Middle frontal gyrus (tissue), 1 donor: ENCODE measurements at regions not wholly inside any gene's neighbourhood (a gene's known extent, or its start where the extent isn't known, plus 50 kb on each side); places are given as distances from the start of the nearest gene placed in this dataset.

Experiments
- DNase-seq: peaks from one replicate; pipeline ENCODE4 v3.0.0-alpha.2; 2015; ENCODE audit warnings: low spot score; ENCODE audit errors: extremely low spot score

DNA sequence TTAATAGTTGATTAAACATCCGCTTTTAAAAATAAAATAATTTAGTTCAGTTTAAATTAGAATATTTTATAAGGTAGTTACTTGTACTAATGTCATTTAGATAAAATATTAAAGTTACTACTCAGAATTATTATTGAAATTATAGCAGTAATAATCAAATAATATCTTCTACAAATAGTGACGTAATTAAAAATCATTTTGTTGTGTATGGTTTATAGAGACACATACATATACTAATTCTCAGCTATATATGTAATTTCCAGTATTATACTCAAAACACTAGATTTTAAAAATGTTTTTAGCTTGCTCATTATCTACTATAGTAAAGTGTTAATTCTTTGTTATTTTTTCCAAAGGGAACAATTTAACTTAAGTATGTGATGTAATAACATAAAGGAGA lies 435.2 kb upstream of the MANEA start:
- no peak for DNase-seq

DNA sequence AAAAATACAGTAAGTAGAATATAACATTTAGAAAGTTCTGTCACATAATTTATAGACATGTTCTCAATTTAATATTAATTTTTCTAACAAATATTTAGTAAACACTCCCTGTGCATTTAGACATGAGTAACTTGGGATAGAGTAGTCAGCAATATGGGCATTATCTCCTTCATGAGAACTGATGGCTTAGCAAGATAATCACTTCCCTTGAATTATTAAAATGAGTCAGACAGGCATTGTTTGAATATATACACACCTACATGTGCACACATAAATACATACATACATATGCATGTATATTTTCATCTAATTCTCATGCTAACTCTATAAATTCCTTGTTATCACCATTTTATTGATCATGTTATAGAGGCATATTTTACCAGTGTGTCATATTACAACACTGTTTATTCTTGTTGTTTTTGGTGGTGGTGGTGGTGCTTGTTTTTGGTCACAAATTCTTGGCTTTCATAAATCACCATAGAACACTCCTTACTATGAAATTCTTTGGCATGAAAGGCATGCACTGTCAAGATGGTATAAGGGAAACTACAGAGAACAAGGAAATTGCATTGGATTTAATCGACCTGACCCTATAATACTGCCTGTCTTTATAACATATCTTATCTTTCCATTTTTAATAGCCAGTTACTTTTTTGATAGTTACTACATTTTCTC lies 434.5 kb upstream of the MANEA start:
- no peak for DNase-seq

- no peak for DNase-seq
Observed at GRCh38 chr6:95143408-95144180, 433.7 kb upstream of the MANEA start.

GRCh38 chr6:95145457-95145856 lies 431.9 kb upstream of the MANEA start:
- no peak for DNase-seq

DNA sequence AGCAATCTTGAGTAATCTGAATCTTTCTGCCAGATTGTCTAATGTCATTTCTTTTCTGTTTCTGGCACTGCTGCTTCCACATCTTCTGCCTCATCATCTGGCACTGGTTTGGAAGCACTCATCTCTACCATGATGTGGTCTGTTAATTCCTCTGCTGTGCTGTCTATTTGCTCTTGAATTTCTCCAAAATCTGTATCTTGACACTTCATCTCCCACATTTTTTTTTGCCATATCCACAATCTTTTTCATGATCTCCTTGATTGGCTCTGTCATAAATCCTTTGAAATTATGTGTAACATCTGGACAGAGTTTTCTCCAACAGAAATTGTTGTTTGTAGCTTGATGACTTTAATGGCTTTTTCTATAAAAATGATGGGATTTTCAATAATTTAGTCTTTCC lies 417.8 kb upstream of the MANEA start:
- DNase-seq = no peak

GRCh38 chr6:95169775-95170174 lies 407.6 kb upstream of the MANEA start:
- DNase-seq = no peak

DNA sequence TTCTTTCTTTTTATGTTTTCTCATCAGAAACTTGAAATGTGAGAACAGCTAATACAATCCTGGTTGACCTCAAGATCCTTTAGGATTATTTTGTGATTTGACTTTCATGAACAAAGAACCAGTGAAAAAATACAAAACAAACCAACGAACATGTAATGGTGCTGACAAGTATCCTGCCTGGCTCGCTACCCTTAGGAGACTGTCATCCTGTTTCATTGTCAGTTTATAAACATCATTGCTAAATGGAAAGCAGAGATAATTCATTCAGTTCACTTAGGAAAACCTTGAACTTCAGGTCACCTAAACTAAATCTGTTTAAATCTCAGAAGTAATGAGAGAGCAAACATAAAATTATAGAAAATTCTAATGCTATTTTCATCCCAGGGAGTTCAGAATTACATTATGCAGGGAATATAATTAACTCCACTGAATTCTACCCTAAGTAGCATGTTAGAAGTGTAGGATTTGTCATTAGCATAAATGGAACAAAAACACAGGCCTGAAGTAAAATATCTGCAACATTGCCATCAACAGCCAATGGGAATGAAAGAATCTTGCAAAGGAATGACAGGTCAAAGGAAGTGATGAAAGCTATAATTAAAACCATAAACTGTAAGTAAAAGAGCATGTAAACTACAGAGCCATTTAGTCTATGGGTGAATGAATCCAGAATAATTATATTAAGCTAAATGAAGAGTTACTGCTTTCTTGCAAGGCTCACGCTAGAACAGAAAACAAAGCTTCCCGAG lies 401.2 kb upstream of the MANEA start:
- no peak for DNase-seq

GRCh38 chr6:95185874-95186273 lies 391.5 kb upstream of the MANEA start:
- no peak for DNase-seq

DNA sequence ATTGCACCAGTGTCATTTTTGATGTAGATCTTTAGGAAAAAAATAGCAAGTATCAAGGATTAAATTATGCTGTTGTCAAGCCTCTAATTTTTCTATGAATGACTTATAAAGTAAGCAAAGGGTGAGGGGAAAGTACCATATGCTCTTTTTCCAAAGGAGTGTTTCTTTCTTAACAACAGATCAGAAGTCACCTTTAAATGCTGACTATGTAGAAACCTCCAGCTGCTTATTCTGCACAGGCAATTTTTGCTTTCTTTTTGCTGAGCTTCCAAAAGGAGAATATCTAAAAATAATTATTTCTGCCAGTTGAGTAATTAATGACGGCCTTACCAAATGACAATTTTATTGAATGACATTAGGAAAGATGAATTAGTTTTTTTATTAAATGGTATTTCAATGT lies 390.6 kb upstream of the MANEA start:
- no peak for DNase-seq

DNA sequence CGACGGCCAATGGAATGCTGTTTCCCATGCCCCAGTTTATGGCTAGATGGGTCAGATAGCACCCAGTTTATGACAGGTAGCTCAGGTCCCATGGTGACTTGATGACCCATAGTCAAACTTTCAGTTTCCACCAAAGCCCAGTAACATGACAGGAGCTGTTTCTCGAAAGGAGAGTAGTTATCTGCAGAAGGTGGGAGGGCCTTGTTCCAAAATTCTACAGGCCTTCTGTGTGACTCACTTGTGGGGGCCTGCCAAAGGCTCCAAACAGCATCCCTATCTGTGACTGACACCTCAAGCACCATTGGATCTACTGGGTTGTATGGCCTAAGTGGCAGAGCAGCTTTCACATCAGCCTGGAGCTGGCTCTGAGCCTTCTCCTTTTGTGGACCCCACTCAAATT lies 379.7 kb upstream of the MANEA start:
- DNase-seq = no peak

DNA sequence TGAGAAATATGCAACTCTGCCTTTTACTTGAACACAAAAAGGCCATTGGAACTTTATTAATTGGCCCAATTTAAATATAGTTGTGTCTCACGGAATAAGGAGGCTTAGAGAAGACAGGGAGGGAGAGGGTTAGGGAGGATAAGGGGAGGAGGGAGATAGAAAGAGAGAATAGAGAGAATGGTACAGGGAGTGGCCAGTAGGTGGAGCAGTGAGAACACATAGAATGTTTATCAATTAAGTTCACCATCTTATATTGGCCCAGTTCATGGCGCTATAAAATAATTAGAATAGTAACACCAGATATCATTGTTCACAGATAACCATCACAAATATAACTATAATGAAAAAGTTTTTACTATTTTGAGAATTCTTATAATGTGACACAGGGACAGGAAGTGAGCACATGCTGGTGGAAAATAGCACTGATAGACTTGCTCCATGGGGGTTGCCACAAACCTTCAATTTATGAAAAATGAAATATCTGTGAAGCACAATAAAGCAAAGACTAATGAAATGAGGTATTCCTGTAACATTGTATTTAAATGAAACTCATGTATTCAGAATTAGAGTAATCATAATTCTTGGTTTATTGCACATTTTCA lies 374.1 kb upstream of the MANEA start:
- no peak for DNase-seq

GRCh38 chr6:95204178-95204577 lies 373.2 kb upstream of the MANEA start:
- DNase-seq = no peak

DNA sequence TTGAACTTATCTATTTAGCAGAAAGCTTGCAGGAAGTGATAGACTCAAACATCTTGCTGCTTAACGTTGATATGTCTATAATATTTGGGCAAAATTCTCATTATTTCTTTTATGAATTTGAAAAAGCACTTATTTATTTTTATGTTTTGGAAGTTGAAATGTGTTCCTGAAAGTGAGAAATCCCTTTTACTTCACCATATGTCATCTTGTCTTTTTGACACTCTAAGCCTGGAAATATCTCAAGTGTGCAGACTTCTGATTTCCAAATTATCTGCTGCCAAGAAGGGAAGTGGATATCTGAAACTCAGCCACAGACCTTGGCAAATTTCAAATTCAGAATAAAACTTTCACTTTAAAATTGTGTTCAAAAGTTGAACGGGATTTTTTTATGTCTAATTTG lies 368.7 kb upstream of the MANEA start:
- no peak for DNase-seq

DNA sequence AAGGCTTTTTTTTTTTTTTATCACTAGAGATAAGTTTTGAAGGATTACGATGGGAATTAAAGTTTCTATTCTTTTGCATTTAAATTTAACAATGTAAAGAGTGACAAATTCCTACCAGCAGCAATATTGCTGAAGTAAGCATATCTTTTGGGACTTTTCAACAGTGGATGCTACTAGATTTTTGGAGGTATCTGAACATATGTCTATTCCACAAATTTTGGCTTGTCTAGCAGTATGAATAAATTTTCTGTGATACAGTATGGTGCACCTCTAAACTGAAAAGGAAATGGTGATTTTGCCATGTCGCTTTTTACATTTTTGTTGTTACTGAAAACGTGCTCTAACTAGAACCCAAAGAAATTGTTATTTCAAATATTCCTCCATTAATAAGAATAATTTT lies 368.3 kb upstream of the MANEA start:
- DNase-seq = no peak

GRCh38 chr6:95216555-95216954 lies 360.8 kb upstream of the MANEA start:
- DNase-seq = no peak

DNA sequence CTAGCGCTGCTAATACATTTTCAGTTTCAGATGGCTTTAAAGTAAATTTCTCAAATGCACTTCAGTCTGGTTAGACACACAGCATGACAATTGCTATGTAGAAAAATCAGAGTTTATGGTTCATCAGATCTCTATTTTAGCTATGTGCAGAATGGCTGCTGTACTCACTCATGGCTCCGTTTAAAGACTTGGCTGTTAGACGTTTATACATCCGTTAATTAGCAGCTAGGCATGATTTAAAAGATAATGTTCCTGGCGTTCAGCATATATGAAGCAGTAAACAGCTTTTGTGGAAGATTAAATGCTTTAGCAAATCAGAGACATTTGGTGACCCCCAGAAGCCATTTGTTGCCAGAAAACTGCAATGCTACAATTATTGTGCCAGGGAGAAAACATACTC lies 350.0 kb upstream of the MANEA start:
- DNase-seq = no peak

- no peak for DNase-seq
Observed at GRCh38 chr6:95228636-95229035, 348.7 kb upstream of the MANEA start.

DNA sequence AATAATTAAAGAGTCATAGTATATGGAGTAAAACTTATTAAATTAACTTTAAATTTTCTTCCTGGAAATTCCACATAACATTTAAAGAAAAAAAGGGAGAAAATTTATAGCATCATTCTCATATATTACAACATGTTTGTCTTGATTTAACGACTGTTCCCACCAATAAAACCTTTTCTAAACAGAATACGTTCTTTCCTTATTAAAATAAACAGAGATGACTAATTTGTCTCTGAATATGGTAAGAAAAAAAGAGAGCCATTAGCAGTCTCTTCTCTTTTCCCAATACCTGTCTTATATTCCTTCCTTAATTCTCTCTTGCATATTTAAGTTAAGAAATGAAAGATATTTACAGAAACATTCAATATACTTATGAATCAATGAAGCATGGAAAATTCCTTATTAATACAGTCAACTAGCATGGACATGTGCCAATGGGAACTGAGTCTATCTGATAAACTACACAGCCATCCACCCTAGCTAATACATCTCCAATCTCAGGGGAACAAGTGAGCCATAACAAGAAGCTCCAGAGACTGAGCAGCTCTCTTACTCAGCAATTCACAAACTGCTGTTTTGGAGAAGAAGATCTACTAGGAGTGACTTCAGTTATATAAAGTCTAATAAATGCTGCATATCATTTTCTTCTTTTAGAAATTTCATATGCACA lies 347.1 kb upstream of the MANEA start:
- no peak for DNase-seq

GRCh38 chr6:95231416-95231815 lies 345.9 kb upstream of the MANEA start:
- no peak for DNase-seq

- no peak for DNase-seq
Observed at GRCh38 chr6:95232446-95232845, 344.9 kb upstream of the MANEA start.

DNA sequence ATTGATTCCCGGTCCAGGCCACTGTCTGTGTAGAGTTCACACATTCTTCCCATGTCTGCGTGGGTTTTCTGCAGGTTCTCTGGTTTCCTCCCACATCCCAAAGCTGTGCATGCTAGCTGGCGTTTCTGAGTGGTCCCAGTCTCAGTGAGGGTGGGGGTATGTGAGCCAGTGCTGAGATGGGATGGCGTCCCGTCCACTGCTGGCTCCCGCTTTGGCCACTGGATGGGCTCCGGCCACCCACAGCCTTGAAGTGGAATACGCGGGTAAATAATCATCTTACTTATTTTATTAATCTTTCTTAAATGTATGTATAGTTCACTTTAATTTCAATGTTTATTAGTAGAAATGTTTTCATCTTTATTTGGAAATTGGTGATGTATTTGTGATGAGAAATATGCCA lies 343.5 kb upstream of the MANEA start:
- no peak for DNase-seq

DNA sequence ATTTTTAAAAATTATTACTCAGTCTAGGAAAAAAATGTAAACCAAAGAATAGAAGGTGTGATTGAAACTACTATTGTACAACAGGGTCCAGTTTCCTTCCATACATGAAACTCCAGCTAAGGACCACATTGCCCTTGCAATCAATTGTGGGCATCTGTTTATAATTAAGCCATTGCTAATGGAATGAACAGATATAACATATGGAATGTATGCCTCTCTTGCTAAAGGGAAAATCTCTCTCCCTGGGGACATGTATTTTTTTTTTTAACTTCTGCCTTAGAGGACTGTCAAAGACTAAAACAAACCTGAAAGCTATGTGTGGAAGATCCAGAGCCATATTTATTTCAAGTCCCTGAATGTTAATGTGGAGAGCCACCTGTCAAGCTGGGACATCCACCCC lies 336.8 kb upstream of the MANEA start:
- no peak for DNase-seq
